ENCODE measurements at regions not wholly inside any gene's neighbourhood (a gene's known extent, or its start where the extent isn't known, plus 50 kb on each side); places are given as distances from the start of the nearest gene placed in this dataset.

- Histone ChIP-seq H3K27me3 (ENCODE audit: control insufficient read depth in 4 of 4, insufficient read depth in 4 of 4, low read length in 3 of 4) (peaks cover 0 to 5% (median 0%) of the 10 kb centered on the region in 4 donors), H3K9me3 (ENCODE audit: control insufficient read depth in 4 of 4, low read length in 3 of 4) (no peaks in the 10 kb centered on the region), H3K9ac (ENCODE audit: low read depth in 1 of 2, low read length in 2 of 2) (no peak overlapping the region), H3K27ac (ENCODE audit: low read depth in 1 of 2, low read length in 2 of 2) (no peak overlapping the region), H3K36me3 (ENCODE audit: control insufficient read depth in 4 of 4, insufficient read depth in 3 of 4, low read depth in 1 of 4, low read length in 3 of 4) (no peaks in the 10 kb centered on the region), H3K4me3 (ENCODE audit: low read depth in 1 of 3, low read length in 3 of 3) (no peak overlapping the region), H3K4me1 (ENCODE audit: control insufficient read depth in 4 of 4, insufficient read depth in 4 of 4, low read length in 3 of 4) (no peaks in the 10 kb centered on the region)
- TF ChIP-seq MAX (IDR thresholded peaks at IDR 0.05) = no peak
- TF ChIP-seq EGR1 (IDR thresholded peaks at IDR 0.05; ENCODE audit: low read depth in 2 of 2) = no peak
- no peak for TF ChIP-seq HNF4G (IDR thresholded peaks at IDR 0.05)
- no peak for TF ChIP-seq ATF3 (IDR thresholded peaks at IDR 0.05)
- no peak for TF ChIP-seq TAF1 (conservative IDR thresholded peaks at IDR 0.05)
- no peak for TF ChIP-seq YY1 (IDR thresholded peaks at IDR 0.05)
- TF ChIP-seq CTCF (IDR thresholded peaks at IDR 0.05; ENCODE audit: low read depth, low read length, missing input control) = no peak
- no peak for TF ChIP-seq RAD21 (IDR thresholded peaks at IDR 0.05)
- TF ChIP-seq GABPA (IDR thresholded peaks at IDR 0.05 in 1 of 2, conservative IDR thresholded peaks at IDR 0.05 in 1 of 2) = no peak
- TF ChIP-seq NR2F2 (IDR thresholded peaks at IDR 0.05) = no peak
- no peak for TF ChIP-seq REST (IDR thresholded peaks at IDR 0.05)
- DNase-seq (ENCODE audit: low spot score) = no peak
Measured at GRCh38 chr6:40249935-40250334, 315.7 kb upstream of the MOCS1 start.

GRCh38 chr6:40247516-40248115 is 313.4 kb upstream of the MOCS1 start:
- Histone ChIP-seq H3K4me3 (ENCODE audit: low read depth in 1 of 3, low read length in 3 of 3) (no peak overlapping the region), H3K9ac (ENCODE audit: low read depth in 1 of 2, low read length in 2 of 2) (no peak overlapping the region), H3K27me3 (ENCODE audit: control insufficient read depth in 4 of 4, insufficient read depth in 4 of 4, low read length in 3 of 4) (peaks cover 0 to 5% (median 0%) of the 10 kb centered on the region in 4 donors), H3K4me1 (ENCODE audit: control insufficient read depth in 4 of 4, insufficient read depth in 4 of 4, low read length in 3 of 4) (no peaks in the 10 kb centered on the region), H3K27ac (ENCODE audit: low read depth in 1 of 2, low read length in 2 of 2) (no peak overlapping the region), H3K9me3 (ENCODE audit: control insufficient read depth in 4 of 4, low read length in 3 of 4) (no peaks in the 10 kb centered on the region), H3K36me3 (ENCODE audit: control insufficient read depth in 4 of 4, insufficient read depth in 3 of 4, low read depth in 1 of 4, low read length in 3 of 4) (no peaks in the 10 kb centered on the region)
- WGBS = 92% methylated on average over 3 of the region's 3 CpGs
- TF ChIP-seq ZBTB33 (IDR thresholded peaks at IDR 0.05) = no peak
- no peak for DNase-seq (ENCODE audit: low spot score)
